Heart left ventricle (tissue), 16 donors: ENCODE measurements at regions not wholly inside any gene's neighbourhood (a gene's known extent, or its start where the extent isn't known, plus 50 kb on each side); places are given as distances from the start of the nearest gene placed in this dataset.

Experiments used
- ATAC-seq, 4 donors: fragments of 200-7000 bp; cut with Tn5 transposase; one replicate each; pipeline ENCODE4 v1.9.1; 2020 to 2022; ENCODE audit warnings: moderate library complexity in 4 of 4, mild to moderate bottlenecking in 3 of 4, moderate number of reproducible peaks in 1 of 4
- DNase-seq, 5 donors: peaks; one replicate each; pipeline ENCODE4 v3.0.0-alpha.2; 2020
- H3K27ac ChIP-seq, 12 donors: fragments of 200-600 bp; sonication (generic) in 4 of 12; one replicate each; pipeline versions ENCODE4 v1.5.0 to v1.8.0; 2016 to 2022; ENCODE audit warnings: mild to moderate bottlenecking in 2 of 12
- H3K27me3 ChIP-seq, 9 donors: fragments of 200-600 bp; sonication (generic) in 2 of 9; one replicate each; pipeline versions ENCODE4 v1.5.1 to v1.8.0; 2016 to 2022; ENCODE audit warnings: mild to moderate bottlenecking in 3 of 9
- H3K36me3 ChIP-seq, 9 donors: fragments of 200-600 bp; sonication (generic) in 2 of 9; one replicate each; pipeline versions ENCODE4 v1.5.0 to v1.8.0; 2018 to 2022; ENCODE audit warnings: mild to moderate bottlenecking in 2 of 9
- H3K4me1 ChIP-seq, 12 donors: fragments of 200-600 bp; sonication (generic) in 4 of 12; one replicate each; pipeline versions ENCODE4 v1.5.0 to v1.8.0; 2016 to 2022; ENCODE audit warnings: mild to moderate bottlenecking in 3 of 12
- H3K4me3 ChIP-seq, 12 donors: fragments of 200-600 bp; sonication (generic) in 4 of 12; one replicate each; pipeline versions ENCODE4 v1.5.0 to v1.8.0; 2017 to 2022; ENCODE audit warnings: mild to moderate bottlenecking in 9 of 12, moderate library complexity in 4 of 12
- H3K9me3 ChIP-seq, 12 donors: fragments of 200-600 bp; sonication (generic) in 4 of 12; one replicate each; pipeline versions ENCODE4 v1.5.0 to v1.8.0; 2016 to 2022; ENCODE audit warnings: mild to moderate bottlenecking in 1 of 12
- POLR2A ChIP-seq, 2 donors: fragments of 450-650 bp; IDR thresholded peaks; one replicate each; pipeline ENCODE4 v1.6.1; 2017; ENCODE audit warnings: antibody characterized with exemption in 2 of 2, mild to moderate bottlenecking in 2 of 2, moderate library complexity in 2 of 2
- WGBS, 4 donors: extraction: QIAGEN DNeasy Blood & Tissue Kit in 2 of 4; methylation state at CpG; one replicate each; pipeline versions ENCODE4 v1.1.5 to v1.1.7; 2013 to 2018; 5-methylcytosine and 5-hydroxymethylcytosine counted together
- intact Hi-C, 10 donors: fragments of 100-400 bp; cut with DNase I; formaldehyde crosslinking; loops; one replicate each; pipeline versions ENCODE4 v1.11.1 to v1.14.2; 2022
- TF ChIP-seq, protein P1 (sequence below), 12 donors: fragments of 200-600 bp; sonication (generic) in 4 of 12; IDR thresholded peaks; one replicate each; pipeline versions ENCODE4 v1.5.0 to v1.8.0; 2018 to 2022; ENCODE audit warnings: antibody characterized with exemption in 12 of 12, mild to moderate bottlenecking in 5 of 12
- donor health status: ischemic (EF 13 %, LVEDD 7.1; RV severe dilation, severe dysfunction).
- donor health status: healthy with polysubstance abuse.
- donor health status: DM: no; HTN: yes; CAD: no.
- donor health status: DM: no; HTN: no; CAD: no.
- donor health status: ischemic (EF 25% LVEDD 6.9; RV normal size, moderate dysfunction).
- donor health status: ischemic (EF 25% LVEDD 5.7; RV mildly dilated, moderate dysfunction).
- donor health status: healthy.
- donor health status: DM: yes; HTN: yes; CAD: no.
- donor health status: ischemic (EF 35%, LVEDD 5.7; RV mildly dilated, moderate dysfunction).
- donor health status: nonischemic (EF 11% LVEDD 7.7; RV severe dilation, severe dysfunction).
- donor health status: DM: yes; HTN: yes; CAD: no.
- donor health status: PGD.
- donor health status: ischemic (EF 29% LVEDD 5.4; RV normal size, mild dysfunction).
- donor health status: nonischemic (EF 23%, LVEDD 6.1; RV moderate dilation, normal function).

GRCh38 chr13:78836238-78836784 lies 177.4 kb upstream of the OBI1 start:
- 57 to 65% (median 62%) methylated on average over 3 of the region's 3 CpGs for WGBS, 4 donors
- H3K9me3 ChIP-seq: no peaks in the 10 kb centered on the region
- TF ChIP-seq POLR2A (IDR thresholded peaks at IDR 0.05): no peak
- TF ChIP-seq, protein P1, sequence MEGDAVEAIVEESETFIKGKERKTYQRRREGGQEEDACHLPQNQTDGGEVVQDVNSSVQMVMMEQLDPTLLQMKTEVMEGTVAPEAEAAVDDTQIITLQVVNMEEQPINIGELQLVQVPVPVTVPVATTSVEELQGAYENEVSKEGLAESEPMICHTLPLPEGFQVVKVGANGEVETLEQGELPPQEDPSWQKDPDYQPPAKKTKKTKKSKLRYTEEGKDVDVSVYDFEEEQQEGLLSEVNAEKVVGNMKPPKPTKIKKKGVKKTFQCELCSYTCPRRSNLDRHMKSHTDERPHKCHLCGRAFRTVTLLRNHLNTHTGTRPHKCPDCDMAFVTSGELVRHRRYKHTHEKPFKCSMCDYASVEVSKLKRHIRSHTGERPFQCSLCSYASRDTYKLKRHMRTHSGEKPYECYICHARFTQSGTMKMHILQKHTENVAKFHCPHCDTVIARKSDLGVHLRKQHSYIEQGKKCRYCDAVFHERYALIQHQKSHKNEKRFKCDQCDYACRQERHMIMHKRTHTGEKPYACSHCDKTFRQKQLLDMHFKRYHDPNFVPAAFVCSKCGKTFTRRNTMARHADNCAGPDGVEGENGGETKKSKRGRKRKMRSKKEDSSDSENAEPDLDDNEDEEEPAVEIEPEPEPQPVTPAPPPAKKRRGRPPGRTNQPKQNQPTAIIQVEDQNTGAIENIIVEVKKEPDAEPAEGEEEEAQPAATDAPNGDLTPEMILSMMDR (IDR thresholded peaks at IDR 0.05): no peak

GRCh38 chr13:78832461-78832860 lies 173.5 kb upstream of the OBI1 start:
- WGBS, 4 donors: 79 to 80% (median 79%) methylated on average over 3 of the region's 3 CpGs

More at GRCh38 chr13:78836238-78836784, 177.4 kb upstream of the OBI1 start:
- Histone ChIP-seq H3K27me3 (peaks cover 0 to 3% (median 0%) of the 10 kb centered on the region in 9 donors), H3K36me3 (no peaks in the 10 kb centered on the region), H3K4me3 (no peak overlapping the region), H3K4me1 (no peaks in the 10 kb centered on the region), H3K27ac (no peak overlapping the region)
- ATAC-seq: no peak
- DNase-seq: no peak
- intact Hi-C loops: no loop called here

GRCh38 chr13:78830508-78830907 lies 171.6 kb upstream of the OBI1 start:
- TF ChIP-seq, protein P1 (IDR thresholded peaks at IDR 0.05): no peak
- no peak for TF ChIP-seq POLR2A (IDR thresholded peaks at IDR 0.05)
- intact Hi-C loops: no loop called here
- Histone ChIP-seq H3K27ac (no peak overlapping the region), H3K9me3 (no peaks in the 10 kb centered on the region), H3K4me3 (no peak overlapping the region), H3K27me3 (peaks cover 0 to 11% (median 0%) of the 10 kb centered on the region in 9 donors), H3K36me3 (no peaks in the 10 kb centered on the region), H3K4me1 (no peaks in the 10 kb centered on the region)
- no peak for ATAC-seq
- WGBS, 4 donors: 79 to 89% (median 86%) methylated on average over 1 of the region's 1 CpG
- no peak for DNase-seq

More at GRCh38 chr13:78832461-78832860, 173.5 kb upstream of the OBI1 start:
- no peak overlapping the region for H3K27ac ChIP-seq
- H3K27me3 ChIP-seq: peaks cover 0 to 11% (median 0%) of the 10 kb centered on the region in 9 donors
- H3K4me1 ChIP-seq: no peaks in the 10 kb centered on the region
- TF ChIP-seq POLR2A (IDR thresholded peaks at IDR 0.05): no peak
- TF ChIP-seq, protein P1 (IDR thresholded peaks at IDR 0.05): no peak
- no peak for ATAC-seq
- intact Hi-C loops: no loop called here
- DNase-seq: no peak
- H3K9me3 ChIP-seq: no peaks in the 10 kb centered on the region
- no peaks in the 10 kb centered on the region for H3K36me3 ChIP-seq
- H3K4me3 ChIP-seq: no peak overlapping the region

GRCh38 chr13:78829821-78830220 lies 170.9 kb upstream of the OBI1 start:
- ATAC-seq (no peak), DNase-seq (no peak)
- intact Hi-C loops: no loop called here
- Histone ChIP-seq H3K27ac (no peak overlapping the region), H3K27me3 (peaks cover 0 to 11% (median 0%) of the 10 kb centered on the region in 9 donors), H3K4me3 (no peak overlapping the region), H3K36me3 (no peaks in the 10 kb centered on the region), H3K9me3 (no peaks in the 10 kb centered on the region), H3K4me1 (no peaks in the 10 kb centered on the region)
- no peak for TF ChIP-seq POLR2A (IDR thresholded peaks at IDR 0.05)
- TF ChIP-seq, protein P1 (IDR thresholded peaks at IDR 0.05): no peak
